ENCODE measurements at regions not wholly inside any gene's neighbourhood (a gene's known extent, or its start where the extent isn't known, plus 50 kb on each side); places are given as distances from the start of the nearest gene placed in this dataset.
"Not testable (repeated sequence)": the region's sequence is repeated elsewhere in the genome, so short reads cannot be mapped to it uniquely, and the experiment has no call there.

GRCh38 chr1:185433667-185434066 lies 116.6 kb upstream of the IVNS1ABP start:
- no peak for DNase-seq

- no peak for DNase-seq
Measured at GRCh38 chr1:185432948-185433347, 115.9 kb upstream of the IVNS1ABP start.

- no peak for DNase-seq
Measured at GRCh38 chr1:185431612-185432011, 114.6 kb upstream of the IVNS1ABP start.

- not testable (repeated sequence) for DNase-seq
Measured at GRCh38 chr1:185429668-185430067, 112.6 kb upstream of the IVNS1ABP start.

GRCh38 chr1:185427776-185428175 lies 110.7 kb upstream of the IVNS1ABP start:
- no peak for DNase-seq

DNA sequence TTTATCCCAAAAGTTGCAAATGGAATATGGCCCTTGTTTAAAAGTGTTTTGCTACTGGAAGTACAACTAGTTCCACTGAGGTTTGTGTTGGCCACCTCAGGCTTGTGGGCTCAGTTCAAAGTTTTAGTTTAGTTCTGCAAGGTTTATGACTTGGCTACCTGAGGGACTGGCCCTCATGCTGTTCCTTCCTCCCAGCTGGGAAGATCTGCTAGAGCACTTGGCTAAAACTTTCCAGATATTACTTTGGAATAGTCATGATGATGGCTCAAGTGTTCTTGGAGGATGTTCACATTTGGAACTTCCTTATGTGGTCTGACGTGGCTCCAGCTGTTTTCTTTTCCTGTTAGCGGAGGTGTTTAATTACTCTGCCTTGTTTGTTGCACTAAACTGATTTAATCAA lies 110.2 kb upstream of the IVNS1ABP start:
- DNase-seq = no peak

DNA sequence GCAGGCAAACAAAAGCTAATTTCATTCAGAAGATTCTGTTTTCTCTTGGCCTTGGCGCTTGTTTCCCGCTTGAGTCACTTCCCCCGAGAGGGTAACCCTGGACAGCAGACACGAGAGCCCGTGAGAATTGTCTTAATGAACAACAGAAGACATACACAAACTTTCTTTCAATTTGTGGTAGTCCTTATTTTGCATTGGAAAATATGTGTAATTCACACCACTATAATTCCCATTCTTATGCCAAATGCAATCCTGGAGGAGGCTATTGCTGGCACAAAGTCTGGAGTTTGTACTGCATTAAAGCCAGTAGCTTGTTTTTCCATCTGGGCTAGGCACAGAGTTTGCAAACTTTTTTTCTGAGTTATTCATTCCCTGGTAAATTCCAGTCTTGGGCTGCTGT lies 109.8 kb upstream of the IVNS1ABP start:
- DNase-seq = no peak

GRCh38 chr1:185425163-185425562 lies 108.1 kb upstream of the IVNS1ABP start:
- DNase-seq = no peak

DNA sequence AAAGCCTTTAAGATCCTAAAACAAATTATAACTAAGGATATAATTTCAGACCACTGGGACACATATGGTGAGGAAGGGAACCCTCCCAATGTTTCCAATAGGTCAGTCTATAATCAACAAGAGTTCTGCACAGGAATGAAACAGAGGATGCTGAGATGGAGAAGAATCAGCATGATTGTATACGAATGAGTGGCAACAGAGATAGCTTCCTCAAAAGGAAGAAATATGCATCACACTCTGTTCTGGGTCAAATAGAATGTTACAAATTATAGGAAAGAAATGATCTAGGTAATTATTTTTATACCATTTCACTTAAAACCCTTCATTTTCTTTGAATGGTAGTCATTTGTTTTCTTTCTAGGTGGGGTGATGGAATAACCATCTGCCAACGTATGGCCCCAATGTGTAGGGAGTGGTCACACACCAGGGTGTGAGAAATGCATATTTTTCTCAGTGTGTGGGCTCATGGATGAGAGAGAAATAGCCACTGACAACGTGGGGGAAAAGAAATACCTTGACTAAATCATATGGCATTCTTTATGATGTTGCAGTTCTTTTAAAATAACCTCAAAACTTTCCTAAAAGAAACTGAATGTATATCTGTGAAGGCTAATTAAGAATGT lies 104.6 kb upstream of the IVNS1ABP start:
- no peak for DNase-seq

DNA sequence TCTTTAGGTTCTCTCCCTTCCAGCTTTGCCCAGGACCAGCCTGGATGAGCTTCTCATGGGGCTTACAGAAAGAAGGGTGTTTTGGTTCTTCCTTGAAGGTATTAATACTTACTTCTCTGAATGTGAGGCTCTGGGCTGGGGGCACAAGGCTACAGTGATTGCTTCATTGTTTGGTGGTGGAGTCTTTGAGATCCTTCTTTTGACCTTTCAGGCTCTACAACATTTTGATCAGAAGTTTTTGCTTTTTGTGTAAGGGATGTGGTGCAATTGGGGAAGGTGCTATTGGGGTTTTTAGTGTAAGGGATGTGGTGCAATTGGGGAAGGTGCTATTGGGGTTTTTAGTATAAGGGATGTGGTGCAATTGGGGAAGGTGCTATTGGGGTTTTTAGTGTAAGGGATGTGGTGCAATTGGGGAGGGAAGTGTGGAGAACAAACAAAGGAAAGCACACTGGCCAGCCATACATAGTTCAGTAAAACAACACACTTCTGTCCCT lies 103.6 kb upstream of the IVNS1ABP start:
- DNase-seq = no peak

GRCh38 chr1:185419718-185420117 lies 102.7 kb upstream of the IVNS1ABP start:
- no peak for DNase-seq

DNA sequence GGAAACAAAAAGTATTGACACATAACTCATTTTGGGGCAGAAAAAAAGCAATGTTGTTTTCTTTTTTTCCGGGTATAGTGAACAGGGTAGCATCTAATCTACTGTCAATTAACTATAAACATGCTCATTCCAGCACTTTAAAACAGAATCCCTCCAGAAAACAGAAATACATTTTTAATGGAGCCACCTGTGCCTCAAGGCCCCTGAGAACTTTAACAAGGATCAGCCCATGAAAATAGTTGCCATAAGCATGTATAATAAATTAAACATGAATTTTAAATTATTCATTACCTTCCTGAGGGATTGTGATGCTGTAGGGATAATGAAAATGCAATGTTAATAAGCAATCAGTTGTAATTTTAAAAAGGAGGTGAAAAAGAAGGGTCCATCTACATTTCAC lies 101.4 kb upstream of the IVNS1ABP start:
- DNase-seq = no peak

GRCh38 chr1:185412385-185413087 lies 95.5 kb upstream of the IVNS1ABP start:
- DNase-seq = no peak

GRCh38 chr1:185409763-185410528 lies 92.9 kb upstream of the IVNS1ABP start:
- no peak for DNase-seq

DNA sequence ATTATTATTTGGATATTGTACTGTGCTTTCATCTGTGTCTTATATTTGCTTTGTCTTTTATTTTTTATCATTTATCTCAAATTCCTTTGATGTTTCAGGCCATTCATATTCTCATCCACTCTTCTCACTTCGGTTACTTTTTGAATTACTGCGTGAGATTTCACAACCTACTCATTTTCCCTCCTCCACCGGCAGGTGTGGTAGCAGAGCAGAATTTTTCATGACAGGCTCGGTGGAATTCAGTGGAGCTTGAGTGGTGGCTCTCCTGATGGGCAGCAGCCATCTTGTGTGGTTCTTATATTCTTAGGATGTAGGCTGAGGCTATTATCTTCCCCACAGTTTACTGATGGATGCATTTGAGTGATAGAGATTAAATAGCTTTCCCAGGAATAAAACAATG lies 92.3 kb upstream of the IVNS1ABP start:
- no peak for DNase-seq

DNA sequence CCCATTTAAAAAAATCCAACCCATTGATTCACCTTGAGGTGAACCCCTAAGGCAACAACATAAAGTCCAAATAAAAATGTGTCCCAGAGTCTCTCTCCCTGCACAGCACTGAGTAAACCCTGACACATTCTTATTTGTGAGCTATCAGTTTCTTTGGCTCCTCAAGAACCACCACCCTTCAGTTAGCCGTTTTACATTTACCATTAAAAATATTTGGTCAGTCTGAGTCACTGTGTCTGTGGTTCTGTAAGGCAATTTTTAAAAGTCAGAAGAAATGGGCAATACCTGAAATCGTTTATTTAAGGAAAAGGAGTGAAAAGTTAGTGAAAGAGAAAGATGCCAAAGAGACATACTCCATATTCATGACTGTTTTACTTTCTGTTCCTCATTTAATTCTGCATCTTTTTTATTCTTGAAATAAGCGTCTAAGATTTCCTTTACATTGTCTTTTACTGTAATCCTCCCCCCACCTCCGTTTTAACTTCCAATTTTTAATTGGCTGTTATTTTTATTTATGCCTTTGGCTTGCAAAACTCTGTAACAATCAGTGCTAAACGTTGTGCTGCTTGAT lies 91.7 kb upstream of the IVNS1ABP start:
- DNase-seq = no peak

GRCh38 chr1:185406691-185407009 lies 89.6 kb upstream of the IVNS1ABP start:
- no peak for DNase-seq

GRCh38 chr1:185406006-185406690 lies 89.1 kb upstream of the IVNS1ABP start:
- no peak for DNase-seq

DNA sequence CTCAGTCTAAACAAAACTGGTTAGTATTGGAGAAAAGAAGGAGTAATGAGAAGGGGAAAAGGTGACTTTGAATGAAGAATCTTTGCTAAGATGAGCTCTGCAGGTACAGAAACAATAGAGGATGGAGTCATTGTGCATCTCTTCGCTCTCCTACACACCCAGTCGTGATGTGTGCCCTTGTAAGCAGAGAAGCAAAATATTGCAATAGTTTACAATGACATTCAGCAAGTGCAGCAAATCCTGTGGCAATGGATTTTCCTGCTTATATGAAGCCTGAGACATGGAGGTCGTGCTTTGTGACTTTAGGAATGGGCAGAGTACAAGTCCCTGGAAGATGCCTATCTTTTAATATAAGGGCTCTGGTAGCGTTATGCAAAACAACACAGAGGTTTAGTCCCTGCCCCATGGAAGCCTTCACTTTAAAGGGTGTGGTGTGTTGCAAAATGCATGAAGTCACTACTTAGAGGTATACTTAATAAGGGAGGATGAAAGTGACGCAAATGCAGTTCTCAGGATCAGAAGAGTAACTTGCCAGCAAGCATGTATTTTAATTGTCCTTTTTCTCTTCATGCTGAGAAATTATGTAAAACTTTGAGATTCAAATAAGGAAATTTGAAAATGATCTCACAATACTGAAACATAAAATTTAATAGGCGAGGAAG lies 88.0 kb upstream of the IVNS1ABP start:
- no peak for DNase-seq

DNA sequence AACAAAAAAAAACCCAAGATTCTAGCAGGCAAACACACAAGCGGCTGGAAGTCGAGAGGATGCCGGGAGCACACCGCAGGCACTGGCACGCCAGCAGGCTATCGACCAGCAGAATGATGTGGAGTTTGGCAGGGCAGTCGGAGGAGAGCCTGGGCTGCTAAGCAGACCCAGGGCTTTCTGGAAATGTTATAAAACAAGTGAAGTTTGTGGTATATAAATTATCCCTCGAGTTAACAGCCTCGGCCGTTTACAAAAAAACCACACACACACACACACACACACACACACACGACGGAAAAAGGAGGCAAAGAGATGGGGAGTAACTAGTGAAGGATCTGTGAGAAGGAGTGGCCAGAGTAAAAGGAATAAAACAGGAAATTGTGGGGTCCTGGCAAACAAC lies 87.2 kb upstream of the IVNS1ABP start:
- no peak for DNase-seq

- no peak for DNase-seq
Measured at GRCh38 chr1:185402930-185403329, 85.9 kb upstream of the IVNS1ABP start.

DNA sequence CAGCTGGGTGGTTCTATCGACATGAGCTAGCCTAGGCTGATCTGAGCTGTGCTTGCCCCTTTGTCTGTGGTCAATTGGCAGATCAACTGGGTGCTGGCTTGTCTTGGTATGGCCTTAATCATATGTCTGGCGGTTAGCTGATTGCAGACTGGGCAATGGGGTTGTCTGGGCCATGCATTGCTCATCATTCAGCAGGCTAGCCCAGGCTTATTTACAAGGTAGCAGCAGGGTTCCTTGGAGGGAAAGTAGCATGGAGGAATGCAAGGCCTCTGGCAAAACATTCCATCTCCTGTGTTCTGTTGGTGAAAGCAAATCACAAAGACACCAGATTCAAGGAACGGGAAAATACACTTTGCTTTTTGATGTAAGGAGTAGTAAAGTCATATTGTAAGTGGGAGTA lies 84.0 kb upstream of the IVNS1ABP start:
- no peak for DNase-seq
